NCI-H1417 (cell line): ENCODE measurements at regions not wholly inside any gene's neighbourhood (a gene's known extent, or its start where the extent isn't known, plus 50 kb on each side); places are given as distances from the start of the nearest gene placed in this dataset.
A peak's percentile ranks its signal among the peaks of the same experiment; 100 is the strongest.

Source experiments
- DNase-seq, 3 experiments: peaks; one replicate each; lab custom pipeline; 2025; lab: John Stamatoyannopoulos, UW

- DNase-seq = no peak
Observed at GRCh38 chr5:61622156-61622555, 290.1 kb downstream of the ZSWIM6 start.

GRCh38 chr5:61623401-61624069, 291.5 kb downstream of the ZSWIM6 start:
- DNase-seq = no peak

DNA sequence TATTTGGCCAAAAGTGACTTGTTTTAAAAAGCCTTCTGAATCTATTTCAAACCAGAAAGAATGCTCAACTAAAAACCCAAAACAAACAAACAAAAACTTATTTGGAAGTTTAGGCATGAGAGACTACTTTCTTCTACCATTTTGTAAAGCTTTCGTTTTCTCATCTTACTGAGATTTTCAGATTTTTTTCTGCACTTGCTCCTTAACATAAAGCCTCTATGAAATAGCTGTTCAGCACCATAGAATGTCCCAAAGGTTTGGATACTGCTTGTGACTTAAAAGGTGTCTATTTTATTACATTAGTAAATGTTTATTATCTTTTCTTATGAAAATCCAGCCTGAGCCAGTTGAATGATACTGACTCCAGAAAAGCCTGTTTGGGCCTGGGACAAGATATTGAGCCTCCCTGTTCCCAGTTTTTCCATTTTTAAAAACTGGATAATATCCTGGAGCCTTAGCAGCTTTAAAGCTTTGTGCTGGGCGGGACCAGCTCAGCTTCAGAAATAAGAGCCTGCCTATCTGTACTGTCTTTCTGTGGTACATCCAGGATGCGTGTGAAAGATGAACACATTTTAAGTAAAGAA, 292.6 kb downstream of the ZSWIM6 start:
- DNase-seq = no peak

DNA sequence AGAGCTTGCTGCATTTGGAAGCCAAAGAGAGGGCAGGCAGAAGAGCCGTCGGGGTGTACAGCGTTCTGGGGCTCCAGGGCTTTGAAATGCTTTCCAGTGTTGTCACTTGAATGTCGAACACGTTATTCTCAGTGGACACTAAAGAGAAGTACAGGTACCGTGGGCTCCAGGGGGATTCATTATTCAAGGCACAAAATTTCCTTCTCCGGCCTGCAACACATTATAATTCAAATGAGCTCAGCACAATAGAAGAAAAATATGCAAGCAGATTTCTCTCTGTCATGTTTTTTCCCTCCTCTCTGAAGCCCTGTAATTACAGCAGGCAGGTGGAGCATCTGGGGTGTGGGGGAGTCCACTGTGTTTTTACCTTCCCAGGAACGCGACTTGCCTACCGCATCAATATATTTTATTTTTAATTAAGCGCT, 293.1 kb downstream of the ZSWIM6 start:
- peak in 2 of 3 experiments; percentile 50 to 66 for DNase-seq

- DNase-seq = peak in 2 of 3 experiments; percentile 13 to 43
Observed at GRCh38 chr5:61625681-61626621, 293.9 kb downstream of the ZSWIM6 start.

- no peak for DNase-seq
Observed at GRCh38 chr5:61626639-61627282, 294.7 kb downstream of the ZSWIM6 start.

DNA sequence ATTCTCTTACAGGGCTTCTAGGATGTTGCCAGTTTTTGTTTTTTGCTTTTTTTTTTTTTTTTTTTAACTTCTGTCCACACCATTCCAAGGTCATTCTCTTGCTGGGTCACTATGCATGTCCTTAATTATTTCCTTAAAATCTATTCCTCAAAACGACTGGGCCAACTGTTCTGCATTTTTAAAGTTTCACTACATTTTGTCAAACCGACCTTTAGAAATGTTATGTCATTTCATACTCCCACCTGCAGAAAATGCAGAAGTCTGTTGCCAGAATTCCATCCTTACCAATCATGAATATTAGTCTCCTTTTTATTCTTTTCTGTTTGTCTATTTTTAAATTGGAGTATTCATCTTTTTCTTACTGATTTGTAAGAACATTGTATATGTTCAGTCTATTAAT, 295.5 kb downstream of the ZSWIM6 start:
- DNase-seq = no peak

DNA sequence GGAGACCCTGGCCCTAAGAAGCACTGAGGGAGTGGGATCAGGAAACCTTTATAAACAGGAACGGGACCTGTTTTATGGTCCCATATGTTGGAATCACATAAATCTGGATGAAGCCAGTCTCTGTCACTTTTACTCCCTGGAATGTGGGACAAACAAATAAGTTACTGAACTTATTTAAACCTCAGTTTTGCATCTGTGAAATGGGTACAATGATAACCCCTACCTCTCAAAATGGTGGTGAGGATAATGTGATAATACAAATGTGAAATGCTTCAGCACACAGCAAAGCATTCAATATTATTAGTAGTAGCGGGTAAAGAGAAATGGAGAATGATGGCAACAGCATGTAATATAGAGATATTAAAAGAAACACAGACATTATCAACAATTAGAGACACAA, 298.9 kb downstream of the ZSWIM6 start:
- DNase-seq = no peak

- DNase-seq = no peak
Observed at GRCh38 chr5:61631438-61631941, 299.4 kb downstream of the ZSWIM6 start.

- DNase-seq = no peak
Observed at GRCh38 chr5:61632064-61632463, 300.0 kb downstream of the ZSWIM6 start.

DNA sequence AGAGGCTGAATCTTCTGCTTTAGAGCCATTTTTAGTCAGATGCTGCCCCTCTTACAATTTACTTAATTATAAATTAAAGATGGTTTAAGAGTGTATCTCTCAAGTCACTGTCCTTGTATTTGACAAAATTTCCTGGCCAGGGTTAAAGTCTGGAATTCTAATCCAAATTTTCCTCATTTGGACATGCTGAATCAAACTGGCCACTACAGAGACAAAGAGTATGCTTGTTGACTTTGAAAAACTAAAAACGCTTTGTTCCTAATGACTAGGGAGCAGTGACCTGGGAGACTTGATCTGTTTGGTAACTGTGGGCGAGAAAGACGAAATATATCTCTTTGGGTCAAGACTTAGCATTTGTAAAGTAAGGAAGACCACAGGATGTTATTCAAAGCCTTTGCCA, 303.2 kb downstream of the ZSWIM6 start:
- no peak for DNase-seq

- peak in 1 of 3 experiments; percentile 46 for DNase-seq
Observed at GRCh38 chr5:61637566-61637965, 305.5 kb downstream of the ZSWIM6 start.

DNA sequence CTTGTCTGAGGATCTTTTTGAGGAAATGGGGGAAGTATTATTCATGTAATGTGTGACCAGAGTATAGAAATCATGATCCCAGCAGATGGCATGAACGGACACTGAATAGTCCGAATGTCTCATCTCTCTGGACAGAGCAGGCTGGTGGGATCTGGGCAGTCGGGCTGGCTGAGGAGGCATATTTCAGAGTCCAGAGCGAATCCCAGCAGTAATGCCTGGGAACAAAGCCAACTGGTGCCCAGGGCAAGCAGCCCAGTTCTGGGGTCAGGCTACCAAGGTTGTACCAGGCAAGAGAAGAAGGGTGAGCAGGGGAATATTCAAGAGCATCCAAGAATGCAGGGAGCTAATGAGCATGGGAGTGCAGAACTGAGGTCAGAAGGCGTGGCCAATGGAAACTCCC, 306.4 kb downstream of the ZSWIM6 start:
- DNase-seq = no peak

GRCh38 chr5:61640179-61641021, 308.3 kb downstream of the ZSWIM6 start:
- no peak for DNase-seq

DNA sequence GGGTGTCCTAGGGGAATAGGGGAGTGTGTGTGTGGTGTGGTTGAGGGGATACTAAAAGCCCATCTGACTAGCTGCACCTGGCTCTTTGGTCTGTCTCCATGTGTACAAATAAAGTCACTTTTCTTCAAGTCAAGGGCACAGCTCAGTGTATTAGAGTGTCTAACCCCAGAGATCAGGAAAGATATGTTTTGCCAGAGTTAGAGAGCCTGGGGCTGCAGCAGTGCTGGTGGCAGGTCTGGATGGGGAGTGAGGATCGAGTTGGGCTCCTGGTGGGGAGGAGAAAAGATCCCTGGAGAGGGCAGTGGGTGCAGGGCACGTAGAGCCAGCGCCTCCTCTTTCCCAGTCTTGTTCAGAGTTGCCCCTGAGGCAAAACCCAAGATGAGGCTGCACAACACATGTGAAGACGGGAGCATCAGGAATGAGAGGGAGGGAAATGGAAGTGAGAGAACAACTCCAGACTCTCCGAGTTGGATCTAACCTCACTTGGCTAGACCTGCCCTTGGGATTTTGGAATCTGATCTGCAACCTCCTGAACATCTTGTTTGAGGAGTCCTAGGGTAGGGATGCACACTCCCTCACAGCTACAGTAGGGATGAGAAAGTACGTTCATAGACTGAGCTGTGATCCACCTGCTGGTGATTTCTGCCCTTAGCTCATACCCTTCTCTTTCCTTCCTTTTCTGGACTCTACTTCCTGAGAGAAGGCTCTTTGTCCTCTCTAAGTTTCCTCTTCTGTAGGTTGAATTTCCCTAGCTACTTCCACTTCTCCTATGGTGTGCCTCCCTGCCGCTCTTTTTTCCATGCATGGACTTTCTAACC, 309.9 kb downstream of the ZSWIM6 start:
- no peak for DNase-seq

DNA sequence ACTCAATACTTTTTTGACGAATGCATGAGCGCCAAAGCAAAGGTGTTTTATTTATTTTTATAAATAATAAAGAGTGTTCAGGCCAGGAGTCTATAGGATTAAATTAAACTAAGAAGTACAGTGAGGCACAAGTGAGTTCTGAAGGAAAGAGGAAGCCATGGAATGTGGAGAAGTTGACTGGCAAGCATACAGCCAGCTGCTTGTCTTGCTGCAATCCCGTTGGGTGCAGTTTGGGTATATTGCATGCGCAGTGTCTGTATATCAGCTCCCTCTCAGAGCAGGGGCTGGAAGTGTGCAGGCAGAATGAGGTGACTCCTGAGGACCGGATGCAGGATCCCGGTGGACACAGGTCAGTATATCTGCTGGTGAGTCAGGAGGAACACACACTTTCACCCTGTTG, 315.6 kb downstream of the ZSWIM6 start:
- no peak for DNase-seq

DNA sequence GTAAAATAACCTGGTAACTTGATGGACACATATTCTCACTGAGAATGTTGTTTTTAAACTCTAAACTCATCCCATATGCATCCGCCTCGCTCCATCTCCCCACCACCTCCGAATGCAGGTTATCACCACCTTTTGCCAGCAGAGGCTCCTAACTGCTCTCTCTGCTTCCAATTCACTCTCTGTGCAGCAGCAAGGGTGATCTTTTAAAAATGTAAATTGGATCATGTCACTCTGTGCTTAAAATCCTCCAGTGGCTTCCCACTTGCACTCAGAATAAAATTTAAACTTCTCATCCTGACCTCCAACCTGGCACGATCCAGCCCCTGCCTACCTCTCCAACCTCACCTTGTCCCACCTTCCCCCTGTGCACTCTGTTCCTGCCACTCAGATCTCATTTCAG, 317.2 kb downstream of the ZSWIM6 start:
- no peak for DNase-seq

- no peak for DNase-seq
Observed at GRCh38 chr5:61649971-61650370, 317.9 kb downstream of the ZSWIM6 start.

DNA sequence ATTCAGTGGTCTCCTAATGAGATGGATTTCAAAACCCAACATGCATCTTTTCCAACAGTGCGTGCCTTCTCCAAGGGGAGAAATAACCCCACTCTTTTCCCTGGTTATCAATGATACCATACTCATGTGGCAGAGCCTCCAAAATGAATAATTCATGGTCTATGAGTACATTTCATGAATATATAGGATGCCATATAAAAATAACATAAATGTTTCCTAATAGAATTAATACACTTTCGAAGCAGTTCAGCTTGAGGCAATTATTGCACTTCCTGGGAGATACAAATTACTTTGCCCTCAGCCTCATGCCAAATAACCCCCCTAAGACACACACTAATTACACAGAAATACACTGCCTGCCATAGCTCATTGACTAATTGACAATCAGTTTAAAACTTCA, 318.6 kb downstream of the ZSWIM6 start:
- no peak for DNase-seq

DNA sequence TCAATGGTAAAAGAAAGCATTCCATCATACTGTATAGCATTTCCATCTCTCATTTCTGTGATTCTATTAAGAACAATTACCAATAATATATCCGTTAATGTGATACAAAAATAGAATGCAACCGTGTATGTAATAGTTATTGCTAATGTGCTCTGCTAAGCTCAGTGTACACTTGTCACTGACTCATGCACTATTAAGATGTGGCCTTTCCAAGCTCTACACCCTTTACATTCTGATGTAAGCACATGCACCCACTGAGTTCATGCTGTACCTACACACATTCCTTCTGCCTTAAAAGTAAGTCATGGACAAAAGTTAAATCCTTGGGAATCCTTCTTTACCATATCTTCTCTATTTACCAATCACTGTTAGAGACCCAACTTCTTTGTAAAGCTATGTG, 319.1 kb downstream of the ZSWIM6 start:
- DNase-seq = no peak
